Fibroblast of mammary gland (primary cell): ENCODE measurements at regions not wholly inside any gene's neighbourhood (a gene's known extent, or its start where the extent isn't known, plus 50 kb on each side); places are given as distances from the start of the nearest gene placed in this dataset.

Experiments used
- DNase-seq: peaks from one replicate; pipeline ENCODE4 v3.0.0-alpha.2; 2010; ENCODE audit warnings: low read depth
- H3K4me3 ChIP-seq: 2 replicates; pipeline ENCODE4 v1.5.1; 2011; ENCODE audit warnings: low read depth, mild to moderate bottlenecking, low read length, moderate library complexity; ENCODE audit not compliant: control insufficient read depth
- CTCF ChIP-seq: conservative IDR thresholded peaks from 2 replicates; pipeline ENCODE4 v1.5.1; 2011; ENCODE audit warnings: low read depth, low read length, inconsistent platforms; ENCODE audit not compliant: control insufficient read depth, insufficient read depth

DNA sequence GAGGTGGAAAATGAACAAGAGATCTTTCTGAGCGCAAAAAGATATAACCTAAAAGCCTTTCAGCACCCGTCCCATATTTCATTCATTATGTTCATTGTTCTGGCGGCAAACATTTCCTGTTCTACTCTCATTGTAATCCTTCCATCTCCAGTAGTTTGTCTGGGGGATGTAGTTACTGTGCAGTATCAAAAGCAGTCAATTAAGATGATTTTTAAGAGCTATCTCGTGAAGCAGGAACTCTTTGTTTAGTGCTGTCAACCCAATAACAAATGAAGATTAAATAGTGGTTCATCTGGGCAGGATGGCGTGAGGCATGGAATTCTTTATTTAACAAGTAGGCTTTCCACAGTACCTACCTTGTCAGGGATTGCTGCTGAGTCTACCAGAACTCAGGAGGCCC lies 876.7 kb downstream of the HACE1 start:
- H3K4me3 ChIP-seq, result no peak overlapping the region
- TF ChIP-seq CTCF, result no peak
- no peak for DNase-seq

GRCh38 chr6:103982574-103982973 lies 877.1 kb downstream of the HACE1 start:
- TF ChIP-seq CTCF, result no peak
- no peak overlapping the region for H3K4me3 ChIP-seq
- no peak for DNase-seq

DNA sequence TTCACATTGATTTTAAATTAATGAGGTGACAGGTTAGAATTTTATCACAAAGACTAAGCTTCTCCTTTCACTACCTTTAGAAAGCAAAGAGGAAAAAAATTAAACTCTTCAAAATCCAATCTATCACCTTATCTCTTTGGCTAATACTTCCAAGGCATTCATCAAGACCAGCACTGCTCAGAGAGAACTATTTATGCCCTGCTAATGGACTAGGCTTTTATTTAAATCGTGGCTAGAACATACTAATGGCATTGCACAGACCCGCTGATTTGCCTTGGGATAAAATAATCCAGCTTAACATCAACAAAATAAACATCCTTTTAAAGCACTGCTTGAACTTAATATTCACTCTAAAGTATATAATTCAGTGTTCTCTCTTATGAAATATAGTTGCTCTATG lies 880.4 kb downstream of the HACE1 start:
- H3K4me3 ChIP-seq, result no peak overlapping the region
- no peak for DNase-seq

GRCh38 chr6:103937389-103937788 lies 922.3 kb downstream of the HACE1 start:
- DNase-seq, result no peak
- H3K4me3 ChIP-seq, result no peak overlapping the region
- no peak for TF ChIP-seq CTCF

More for the DNA sequence above, 880.4 kb downstream of the HACE1 start:
- TF ChIP-seq CTCF, result no peak

DNA sequence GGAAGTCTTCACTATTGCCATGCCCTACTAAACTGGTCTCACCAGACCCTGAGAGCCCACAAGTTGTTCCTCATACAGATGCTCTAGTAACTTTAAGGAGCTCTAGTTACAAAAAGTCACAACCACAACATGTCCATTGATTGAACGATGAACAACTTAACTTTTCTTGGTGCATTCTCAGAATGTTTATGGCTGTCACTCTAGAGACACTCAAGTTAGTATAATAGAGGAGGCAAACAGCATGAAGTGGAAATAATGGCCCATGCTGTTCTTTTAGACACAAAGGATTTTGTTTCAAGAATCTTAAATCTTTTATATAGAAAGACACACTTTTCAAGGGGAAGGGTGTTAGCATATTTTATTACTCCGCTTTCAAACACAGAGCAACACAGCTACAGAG lies 934.4 kb downstream of the HACE1 start:
- no peak for TF ChIP-seq CTCF
- DNase-seq, result no peak
- no peak overlapping the region for H3K4me3 ChIP-seq

DNA sequence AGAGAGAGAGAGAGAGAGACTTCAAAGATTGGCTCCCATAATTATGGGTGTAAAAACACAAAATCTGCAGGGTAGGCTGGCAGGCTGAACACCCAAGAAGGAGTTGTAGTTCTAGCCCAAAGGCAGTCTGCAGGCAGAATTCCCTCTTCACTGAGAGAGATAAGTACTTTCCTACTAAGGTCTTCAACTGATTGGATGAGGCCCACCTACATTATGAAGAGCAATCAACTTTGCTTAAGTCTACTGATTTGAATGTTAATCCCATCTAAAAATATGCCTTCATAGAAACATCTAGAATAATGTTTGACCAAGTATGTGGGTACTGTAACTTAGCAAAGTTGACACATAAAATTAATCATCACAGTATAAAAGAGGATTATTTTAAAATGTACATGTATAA lies 949.7 kb downstream of the HACE1 start:
- no peak for TF ChIP-seq CTCF
- DNase-seq, result no peak
- H3K4me3 ChIP-seq, result no peak overlapping the region

- DNase-seq, result no peak
- no peak for TF ChIP-seq CTCF
These were observed 950.8 kb downstream of the HACE1 start for GRCh38 chr6:103908898-103909297.

More at GRCh38 chr6:103908898-103909297, 950.8 kb downstream of the HACE1 start:
- H3K4me3 ChIP-seq, result no peak overlapping the region
